GM12873 (cell line): ENCODE measurements at regions not wholly inside any gene's neighbourhood (a gene's known extent, or its start where the extent isn't known, plus 50 kb on each side); places are given as distances from the start of the nearest gene placed in this dataset.

ENCODE experiments used
- TF ChIP-seq, protein P1 (sequence below): IDR thresholded peaks from 2 replicates; pipeline ENCODE4 v1.5.1; 2012; ENCODE audit warnings: low read depth, mild to moderate bottlenecking, moderate library complexity, low read length, control low read depth; ENCODE audit not compliant: insufficient read depth; ENCODE audit errors: missing control alignments

DNA sequence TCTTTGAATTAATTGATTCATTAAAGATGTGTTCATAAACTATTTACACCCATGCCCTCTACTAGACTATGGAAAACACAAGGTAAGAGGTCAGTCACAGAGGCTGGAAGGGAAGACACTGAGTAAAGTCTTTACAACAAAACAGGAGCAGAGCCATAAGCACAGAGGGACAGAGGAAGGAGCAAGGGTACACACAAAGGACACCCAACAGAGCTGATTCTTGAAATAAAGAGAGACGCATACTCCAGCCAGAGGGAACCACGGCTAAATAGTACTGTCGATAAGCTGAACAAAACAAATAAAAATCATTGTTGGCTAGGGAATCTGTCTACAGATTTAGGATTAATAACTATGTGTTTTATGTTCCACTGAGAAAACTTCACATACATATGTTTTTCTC is 289.2 kb downstream of the EFNB2 start:
- TF ChIP-seq, protein P1, sequence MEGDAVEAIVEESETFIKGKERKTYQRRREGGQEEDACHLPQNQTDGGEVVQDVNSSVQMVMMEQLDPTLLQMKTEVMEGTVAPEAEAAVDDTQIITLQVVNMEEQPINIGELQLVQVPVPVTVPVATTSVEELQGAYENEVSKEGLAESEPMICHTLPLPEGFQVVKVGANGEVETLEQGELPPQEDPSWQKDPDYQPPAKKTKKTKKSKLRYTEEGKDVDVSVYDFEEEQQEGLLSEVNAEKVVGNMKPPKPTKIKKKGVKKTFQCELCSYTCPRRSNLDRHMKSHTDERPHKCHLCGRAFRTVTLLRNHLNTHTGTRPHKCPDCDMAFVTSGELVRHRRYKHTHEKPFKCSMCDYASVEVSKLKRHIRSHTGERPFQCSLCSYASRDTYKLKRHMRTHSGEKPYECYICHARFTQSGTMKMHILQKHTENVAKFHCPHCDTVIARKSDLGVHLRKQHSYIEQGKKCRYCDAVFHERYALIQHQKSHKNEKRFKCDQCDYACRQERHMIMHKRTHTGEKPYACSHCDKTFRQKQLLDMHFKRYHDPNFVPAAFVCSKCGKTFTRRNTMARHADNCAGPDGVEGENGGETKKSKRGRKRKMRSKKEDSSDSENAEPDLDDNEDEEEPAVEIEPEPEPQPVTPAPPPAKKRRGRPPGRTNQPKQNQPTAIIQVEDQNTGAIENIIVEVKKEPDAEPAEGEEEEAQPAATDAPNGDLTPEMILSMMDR = no peak

DNA sequence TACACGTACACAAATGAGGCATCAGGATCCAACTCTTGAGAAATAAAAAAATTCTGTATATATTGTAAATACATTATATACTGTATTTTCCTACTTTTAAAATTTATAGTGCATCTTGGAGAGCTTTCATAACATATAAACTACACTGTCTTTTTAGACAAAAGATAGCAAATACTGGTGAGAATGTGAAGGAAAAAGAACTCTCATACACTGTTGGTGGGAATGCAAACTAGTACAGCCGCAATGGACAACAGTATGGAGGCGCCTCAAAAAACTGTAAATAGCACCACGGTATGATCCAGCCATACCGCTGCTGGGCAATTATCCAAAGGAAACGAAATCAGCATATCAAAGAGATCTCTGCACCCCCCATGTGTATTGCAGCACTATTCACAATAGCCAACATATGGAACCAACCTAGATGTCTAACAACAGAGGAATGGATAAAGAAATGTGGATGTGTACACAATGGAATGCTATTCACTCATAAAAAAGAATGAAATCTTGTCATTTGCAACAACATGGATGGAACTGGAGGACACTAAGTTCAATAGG is 292.4 kb downstream of the EFNB2 start:
- TF ChIP-seq, protein P1 = no peak

DNA sequence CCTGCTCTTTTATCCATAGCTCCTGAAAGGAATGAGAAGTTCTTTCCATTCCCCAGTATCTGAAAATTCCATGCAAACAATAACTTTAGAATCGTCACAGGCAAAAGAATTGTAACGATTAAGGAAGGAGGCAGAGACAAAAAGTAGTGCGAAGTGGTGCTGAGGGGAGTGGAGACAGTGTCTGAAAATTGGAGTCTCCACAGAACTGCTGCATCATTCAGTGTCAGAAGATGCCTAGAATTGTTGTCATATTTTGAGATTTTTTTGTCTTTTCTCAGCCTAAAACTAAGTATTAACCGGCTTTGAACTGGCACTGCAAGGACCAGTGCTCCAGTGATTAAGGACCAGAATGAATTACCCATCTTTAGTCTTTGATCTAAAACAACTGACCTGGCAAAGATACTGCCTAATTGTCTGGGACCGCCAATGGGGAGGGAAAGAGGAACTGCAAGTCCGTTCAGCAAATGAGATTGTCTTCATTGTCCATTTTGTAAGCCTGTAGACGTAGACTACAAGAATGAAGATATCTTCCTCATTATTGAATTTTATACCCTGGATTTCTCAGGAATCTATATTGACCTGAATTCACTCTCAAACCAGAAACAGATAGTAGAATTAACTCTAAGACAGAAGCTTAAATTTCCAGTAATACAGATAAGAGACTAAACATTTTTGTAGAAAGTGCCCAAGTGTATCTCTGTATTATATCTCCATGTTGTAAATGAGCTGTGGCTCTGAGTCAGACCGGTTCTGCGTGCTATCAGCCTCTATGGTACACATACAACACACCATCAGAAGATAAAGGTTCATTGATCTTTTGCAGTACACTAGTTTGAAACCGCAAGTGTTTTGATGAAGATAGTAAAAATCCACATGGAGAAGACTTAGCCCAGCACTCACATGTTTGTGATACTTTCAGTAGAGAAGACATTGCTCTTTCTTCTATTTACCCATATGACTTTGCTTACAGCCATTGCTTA is 293.2 kb downstream of the EFNB2 start:
- TF ChIP-seq, protein P1 = no peak

DNA sequence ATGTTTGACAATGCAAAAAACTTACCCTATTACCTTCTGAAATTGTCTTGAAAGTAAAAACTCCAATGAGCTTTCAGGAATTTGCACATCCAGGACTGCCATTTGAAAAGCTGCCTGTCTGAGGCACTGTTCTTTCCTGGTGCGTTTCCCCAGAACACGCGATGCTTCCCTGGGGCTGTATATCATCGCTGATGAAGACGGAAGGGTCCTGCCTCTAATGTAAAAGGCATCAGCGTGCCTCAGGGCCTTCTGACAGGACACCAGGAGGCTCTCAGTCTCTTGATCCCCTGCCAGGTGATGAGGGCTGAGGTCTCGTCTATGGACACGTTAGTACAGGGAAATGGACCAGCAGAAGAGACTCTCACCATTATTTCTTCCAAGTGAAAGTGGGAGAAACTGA is 296.8 kb downstream of the EFNB2 start:
- TF ChIP-seq, protein P1 = no peak

DNA sequence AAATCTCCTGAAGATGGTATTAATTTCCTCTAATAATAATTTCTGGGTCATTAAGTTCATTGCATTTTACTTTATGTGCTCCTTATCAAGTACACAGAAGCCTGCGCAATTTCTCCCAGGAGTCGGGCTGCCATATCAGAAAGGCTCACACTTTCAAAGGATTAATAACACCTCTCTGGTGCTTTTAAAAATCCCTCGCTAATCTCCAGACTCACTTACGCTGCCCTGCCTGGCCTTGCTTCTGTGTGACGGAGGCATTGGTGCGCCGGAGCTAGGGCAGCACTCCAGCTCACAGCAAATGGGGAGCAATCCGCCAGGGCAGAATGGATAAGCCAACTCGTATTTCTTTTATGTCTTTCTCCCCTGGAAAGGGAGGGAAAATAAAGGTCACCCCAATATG is 300.8 kb downstream of the EFNB2 start:
- TF ChIP-seq, protein P1 = no peak

DNA sequence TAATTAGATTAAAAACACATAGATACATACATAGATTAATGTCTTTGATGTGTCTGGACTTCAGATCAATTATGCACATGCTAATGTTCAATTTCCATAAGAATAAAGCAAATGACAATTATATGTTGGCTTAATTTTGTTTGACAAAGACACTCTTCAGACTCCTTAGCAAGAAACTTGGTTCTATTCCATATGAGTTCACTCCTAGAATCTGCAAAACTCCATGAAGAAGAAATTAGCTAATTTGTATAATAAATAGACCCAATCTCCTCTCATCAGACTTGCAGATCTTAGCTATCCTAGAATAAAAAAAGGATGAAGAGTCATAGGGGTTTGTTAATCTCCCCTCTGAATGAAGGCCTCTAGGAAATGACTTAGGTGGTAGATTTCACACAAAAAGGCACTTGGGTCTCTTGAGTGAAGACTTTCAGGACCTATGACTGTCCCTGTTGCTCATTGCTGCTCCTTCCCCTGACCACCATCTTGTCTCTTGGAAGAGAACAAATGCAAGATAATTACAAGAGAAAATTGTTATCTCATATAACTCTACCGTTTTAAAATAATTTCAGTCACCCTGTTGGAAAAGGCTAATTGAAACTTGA is 302.2 kb downstream of the EFNB2 start:
- TF ChIP-seq, protein P1 = no peak

DNA sequence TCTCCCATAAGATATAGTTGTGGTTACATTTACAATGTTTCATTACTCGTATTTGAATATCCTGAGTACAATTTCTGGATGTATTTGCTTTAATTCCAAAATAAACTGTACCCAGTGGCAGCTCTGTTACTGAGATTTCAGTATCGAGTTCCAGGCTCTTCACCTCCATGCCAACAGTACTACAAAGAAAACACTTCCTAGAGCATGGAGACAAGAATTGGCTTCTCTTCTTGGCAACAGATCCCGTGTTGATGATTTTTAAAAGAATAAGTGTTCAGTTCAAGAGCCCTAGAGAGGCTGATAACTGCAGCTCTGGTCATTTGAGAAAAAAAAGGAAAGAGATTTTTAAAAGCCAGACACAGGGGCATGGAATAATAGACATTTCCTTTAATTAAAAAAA is 302.8 kb downstream of the EFNB2 start:
- TF ChIP-seq, protein P1 = no peak
